Dedifferentiated amniotic fluid mesenchymal stem cell (primary cell): ENCODE measurements at regions not wholly inside any gene's neighbourhood (a gene's known extent, or its start where the extent isn't known, plus 50 kb on each side); places are given as distances from the start of the nearest gene placed in this dataset.

Source experiments
- DNase-seq: peaks from one replicate; pipeline ENCODE4 v3.0.0-alpha.2; 2016; ENCODE audit errors: extremely low spot score

- no peak for DNase-seq
Measured at GRCh38 chr7:67825356-67825755, 828.7 kb downstream of the TYW1 start.

GRCh38 chr7:67841896-67842295, 845.3 kb downstream of the TYW1 start:
- DNase-seq: no peak

GRCh38 chr7:67842571-67842970, 845.9 kb downstream of the TYW1 start:
- DNase-seq: no peak

- no peak for DNase-seq
Measured at GRCh38 chr7:67843001-67843565, 846.5 kb downstream of the TYW1 start.

- no peak for DNase-seq
Measured at GRCh38 chr7:67843615-67844014, 847.0 kb downstream of the TYW1 start.

GRCh38 chr7:67847092-67847787, 850.6 kb downstream of the TYW1 start:
- DNase-seq: no peak

GRCh38 chr7:67854221-67855178, 857.9 kb downstream of the TYW1 start:
- no peak for DNase-seq

- DNase-seq: no peak
Measured at GRCh38 chr7:67855322-67855721, 858.7 kb downstream of the TYW1 start.

- DNase-seq: no peak
Measured at GRCh38 chr7:67856046-67856445, 859.4 kb downstream of the TYW1 start.

GRCh38 chr7:67857698-67858097, 861.1 kb downstream of the TYW1 start:
- no peak for DNase-seq

GRCh38 chr7:67858931-67859330, 862.3 kb downstream of the TYW1 start:
- DNase-seq: no peak

GRCh38 chr7:67863911-67864310, 867.3 kb downstream of the TYW1 start:
- DNase-seq: no peak

- DNase-seq: no peak
Measured at GRCh38 chr7:67866054-67866453, 869.4 kb downstream of the TYW1 start.

GRCh38 chr7:67866812-67867211, 870.2 kb downstream of the TYW1 start:
- DNase-seq: no peak

GRCh38 chr7:67870396-67870795, 873.8 kb downstream of the TYW1 start:
- no peak for DNase-seq

- DNase-seq: no peak
Measured at GRCh38 chr7:67875558-67875957, 878.9 kb downstream of the TYW1 start.

- no peak for DNase-seq
Measured at GRCh38 chr7:67878808-67879207, 882.2 kb downstream of the TYW1 start.

GRCh38 chr7:67882843-67883242, 886.2 kb downstream of the TYW1 start:
- DNase-seq: no peak

GRCh38 chr7:67890316-67890715, 893.7 kb downstream of the TYW1 start:
- DNase-seq: no peak

- no peak for DNase-seq
Measured at GRCh38 chr7:67894746-67895145, 898.1 kb downstream of the TYW1 start.

GRCh38 chr7:67896721-67897120, 900.1 kb downstream of the TYW1 start:
- no peak for DNase-seq

- DNase-seq: no peak
Measured at GRCh38 chr7:67900456-67900855, 903.8 kb downstream of the TYW1 start.
